PC-9 (cell line): ENCODE measurements at regions not wholly inside any gene's neighbourhood (a gene's known extent, or its start where the extent isn't known, plus 50 kb on each side); places are given as distances from the start of the nearest gene placed in this dataset.

Source experiments
- BruUV-seq: library from RNA; stranded (reverse); fragments of 400-500 nt; replicated peaks from 2 replicates; lab custom pipeline; 2021; lab: Mats Ljungman, UMichigan
- CTCF ChIA-PET: fragments of 300-600 bp; sonication (Branson Sonifier 250); formaldehyde crosslinking; loops from one replicate; lab custom pipeline; 2022; ENCODE audit warnings: antibody characterized with exemption; lab: Charles Lee
- POLR2A ChIA-PET: fragments of 300-600 bp; sonication (Branson Sonifier 250); formaldehyde crosslinking; loops from one replicate; lab custom pipeline; 2022; ENCODE audit warnings: antibody characterized with exemption; ENCODE audit not compliant: unreplicated experiment; lab: Charles Lee
- DNase-seq, 2 experiments: peaks; one replicate each; pipeline versions ENCODE4 v3.0.0 to v3.0.0-alpha.2; 2015 to 2022; ENCODE audit warnings: mixed read lengths in 1 of 2
- H2AFZ ChIP-seq: fragments of 200-600 bp; sonication (generic); 2 replicates; pipeline ENCODE4 v1.8.1; 2017; ENCODE audit warnings: antibody characterized with exemption
- H3F3A ChIP-seq: fragments of 200-600 bp; sonication (generic); 2 replicates; pipeline ENCODE4 v1.8.1; 2017; ENCODE audit warnings: antibody characterized with exemption, mild to moderate bottlenecking, low read depth; ENCODE audit not compliant: insufficient read depth
- H3K27ac ChIP-seq: fragments of 200-600 bp; sonication (generic); 2 replicates; pipeline ENCODE4 v1.6.1; 2016; ENCODE audit warnings: mixed run types
- H3K27me3 ChIP-seq: fragments of 200-600 bp; sonication (generic); 2 replicates; pipeline ENCODE4 v1.6.1; 2016; ENCODE audit warnings: low read depth, mixed run types; ENCODE audit not compliant: insufficient read depth
- H3K36me3 ChIP-seq: fragments of 200-600 bp; sonication (generic); 2 replicates; pipeline ENCODE4 v1.6.1; 2016; ENCODE audit warnings: low read depth, mixed run types
- H3K4me1 ChIP-seq: fragments of 200-600 bp; sonication (generic); replicated peaks from 2 replicates; pipeline ENCODE4 v1.6.1; 2016; ENCODE audit warnings: mixed run types; ENCODE audit not compliant: insufficient read depth
- H3K4me2 ChIP-seq: fragments of 200-600 bp; sonication (generic); 2 replicates; pipeline ENCODE4 v1.6.1; 2017; ENCODE audit warnings: mixed run types
- H3K4me3 ChIP-seq: fragments of 200-600 bp; sonication (generic); 2 replicates; pipeline ENCODE4 v1.6.1; 2016; ENCODE audit warnings: mixed run types
- H3K79me2 ChIP-seq: fragments of 200-600 bp; sonication (generic); 2 replicates; pipeline ENCODE4 v1.6.1; 2017; ENCODE audit warnings: low read depth, mixed run types
- H3K9me2 ChIP-seq: fragments of 200-600 bp; sonication (generic); 2 replicates; pipeline ENCODE4 v1.8.1; 2017; ENCODE audit warnings: mild to moderate bottlenecking; ENCODE audit not compliant: insufficient read depth
- H3K9me3 ChIP-seq: fragments of 200-600 bp; sonication (generic); 2 replicates; pipeline ENCODE4 v1.8.1; 2016; ENCODE audit warnings: low read depth; ENCODE audit not compliant: insufficient read depth
- H4K20me1 ChIP-seq: fragments of 200-600 bp; sonication (generic); 2 replicates; pipeline ENCODE4 v1.8.1; 2017; ENCODE audit not compliant: insufficient read depth
- EZH2 ChIP-seq: fragments of 200-600 bp; sonication (generic); IDR thresholded peaks from 2 replicates; pipeline ENCODE4 v1.8.0; 2017; ENCODE audit warnings: antibody characterized with exemption, low read depth
- intact Hi-C: fragments of 100-400 bp; cut with micrococcal nuclease; formaldehyde crosslinking; loops from one replicate; pipeline ENCODE4 v1.10.0; 2022; ENCODE audit not compliant: unreplicated experiment
- TF ChIP-seq, protein P1 (sequence below): fragments of 200-600 bp; sonication (generic); conservative IDR thresholded peaks from 2 replicates; pipeline ENCODE4 v1.6.1; 2017; ENCODE audit warnings: mixed run types, antibody characterized with exemption, mild to moderate bottlenecking, moderate library complexity

DNA sequence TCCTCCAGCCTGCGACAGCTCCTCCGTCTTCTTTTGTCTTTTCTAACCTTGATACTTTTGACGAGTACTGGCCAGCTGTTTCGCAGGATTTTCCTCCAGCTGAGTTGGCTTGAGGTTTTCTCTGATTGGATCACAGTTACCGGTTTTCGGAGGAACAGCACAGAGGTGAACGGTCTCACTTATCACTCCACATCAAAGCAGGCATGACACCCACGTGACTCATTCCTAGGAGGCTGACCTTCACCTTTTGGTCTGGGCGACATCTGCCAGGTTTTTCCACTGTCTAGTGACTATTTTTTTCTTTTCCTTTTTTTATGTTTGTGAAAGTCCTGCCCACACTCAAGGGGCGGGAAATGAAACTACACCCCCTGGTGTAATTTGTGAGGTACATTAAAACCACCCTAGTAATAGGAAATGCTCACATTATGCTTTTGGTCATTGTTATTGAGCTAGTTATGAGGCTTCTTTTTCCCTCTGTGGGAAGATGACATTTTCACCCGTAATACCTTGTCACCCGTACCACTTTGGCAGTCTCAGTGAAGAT is 319.2 kb downstream of the GADD45G start:
- intact Hi-C loops: no loop called here
- peaks cover 75% of the 10 kb centered on the region for H3K27me3 ChIP-seq
- no peak overlapping the region for H2AFZ ChIP-seq
- no peaks in the 10 kb centered on the region; the same call in 1 of the 2 replicates for H3K9me3 ChIP-seq
- BruUV-seq: no TSS peak
- no peaks in the 10 kb centered on the region for H3K36me3 ChIP-seq
- H4K20me1 ChIP-seq: no peaks in the 10 kb centered on the region
- no peak overlapping the region for H3K4me2 ChIP-seq
- no peak for DNase-seq
- H3F3A ChIP-seq: no peaks in the 10 kb centered on the region
- no peak for TF ChIP-seq EZH2
- TF ChIP-seq, protein P1, sequence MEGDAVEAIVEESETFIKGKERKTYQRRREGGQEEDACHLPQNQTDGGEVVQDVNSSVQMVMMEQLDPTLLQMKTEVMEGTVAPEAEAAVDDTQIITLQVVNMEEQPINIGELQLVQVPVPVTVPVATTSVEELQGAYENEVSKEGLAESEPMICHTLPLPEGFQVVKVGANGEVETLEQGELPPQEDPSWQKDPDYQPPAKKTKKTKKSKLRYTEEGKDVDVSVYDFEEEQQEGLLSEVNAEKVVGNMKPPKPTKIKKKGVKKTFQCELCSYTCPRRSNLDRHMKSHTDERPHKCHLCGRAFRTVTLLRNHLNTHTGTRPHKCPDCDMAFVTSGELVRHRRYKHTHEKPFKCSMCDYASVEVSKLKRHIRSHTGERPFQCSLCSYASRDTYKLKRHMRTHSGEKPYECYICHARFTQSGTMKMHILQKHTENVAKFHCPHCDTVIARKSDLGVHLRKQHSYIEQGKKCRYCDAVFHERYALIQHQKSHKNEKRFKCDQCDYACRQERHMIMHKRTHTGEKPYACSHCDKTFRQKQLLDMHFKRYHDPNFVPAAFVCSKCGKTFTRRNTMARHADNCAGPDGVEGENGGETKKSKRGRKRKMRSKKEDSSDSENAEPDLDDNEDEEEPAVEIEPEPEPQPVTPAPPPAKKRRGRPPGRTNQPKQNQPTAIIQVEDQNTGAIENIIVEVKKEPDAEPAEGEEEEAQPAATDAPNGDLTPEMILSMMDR: no peak
- H3K4me1 ChIP-seq: no peaks in the 10 kb centered on the region
- no peaks in the 10 kb centered on the region for H3K9me2 ChIP-seq
- no peaks in the 10 kb centered on the region for H3K79me2 ChIP-seq
- POLR2A ChIA-PET: no interaction called here
- CTCF ChIA-PET: no interaction called here
- no peak overlapping the region for H3K27ac ChIP-seq
- H3K4me3 ChIP-seq: no peak overlapping the region

- ChIA-PET POLR2A (no interaction called here), CTCF (interaction anchor here (0.9 kb wide), 1 partner anchor 322 kb away, joined by 3 read pairs; no protein-coding TSS in a partner anchor)
- no peak overlapping the region for H3K4me3 ChIP-seq
- H3F3A ChIP-seq: no peaks in the 10 kb centered on the region
- DNase-seq: no peak
- no peaks in the 10 kb centered on the region; the same call in 1 of the 2 replicates for H3K9me3 ChIP-seq
- no peaks in the 10 kb centered on the region for H4K20me1 ChIP-seq
- H3K9me2 ChIP-seq: no peaks in the 10 kb centered on the region
- no peaks in the 10 kb centered on the region for H3K36me3 ChIP-seq
- intact Hi-C loops: no loop called here
- H3K4me2 ChIP-seq: no peak overlapping the region
- H3K79me2 ChIP-seq: no peaks in the 10 kb centered on the region
- H3K4me1 ChIP-seq: no peaks in the 10 kb centered on the region
- H2AFZ ChIP-seq: no peak overlapping the region
- H3K27me3 ChIP-seq: peaks cover 73% of the 10 kb centered on the region
- TF ChIP-seq EZH2: no peak
- TF ChIP-seq, protein P1: no peak
- BruUV-seq: no TSS peak
- H3K27ac ChIP-seq: no peak overlapping the region
Measured at GRCh38 chr9:89924611-89925010, 319.8 kb downstream of the GADD45G start.

DNA sequence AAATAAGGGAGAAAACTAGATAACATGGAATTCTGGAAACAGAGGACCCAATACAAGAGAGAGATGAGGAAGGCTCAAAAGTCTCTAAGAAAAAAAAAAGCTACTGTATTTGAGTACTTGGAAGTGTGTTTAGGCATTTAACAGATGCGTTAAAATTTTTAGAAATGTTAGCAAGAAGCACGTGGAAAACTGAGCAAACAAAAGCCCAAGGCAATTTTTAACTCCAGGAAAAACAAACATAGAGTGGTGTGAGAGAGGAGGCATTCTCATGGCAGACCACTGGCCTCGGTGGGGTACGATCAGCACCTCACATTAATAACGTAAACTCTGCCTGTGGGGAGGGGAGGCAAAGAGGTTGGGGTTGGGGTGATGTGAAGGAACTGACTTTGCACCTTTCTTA is 321.4 kb downstream of the GADD45G start:
- DNase-seq: no peak
- Histone ChIP-seq H3K79me2 (no peaks in the 10 kb centered on the region), H3K27ac (no peak overlapping the region), H3K9me3 (no peaks in the 10 kb centered on the region; the same call in 1 of the 2 replicates), H2AFZ (no peak overlapping the region), H3K9me2 (no peaks in the 10 kb centered on the region), H3K27me3 (peaks cover 69% of the 10 kb centered on the region), H3K4me1 (no peaks in the 10 kb centered on the region), H3K4me3 (no peak overlapping the region), H3K4me2 (no peak overlapping the region), H4K20me1 (no peaks in the 10 kb centered on the region), H3K36me3 (no peaks in the 10 kb centered on the region), H3F3A (no peaks in the 10 kb centered on the region)
- intact Hi-C loops: no loop called here
- POLR2A ChIA-PET: no interaction called here
- CTCF ChIA-PET: no interaction called here
- TF ChIP-seq, protein P1: no peak
- no peak for TF ChIP-seq EZH2
- BruUV-seq: no TSS peak
